ENCODE measurements at regions not wholly inside any gene's neighbourhood (a gene's known extent, or its start where the extent isn't known, plus 50 kb on each side); places are given as distances from the start of the nearest gene placed in this dataset.

DNA sequence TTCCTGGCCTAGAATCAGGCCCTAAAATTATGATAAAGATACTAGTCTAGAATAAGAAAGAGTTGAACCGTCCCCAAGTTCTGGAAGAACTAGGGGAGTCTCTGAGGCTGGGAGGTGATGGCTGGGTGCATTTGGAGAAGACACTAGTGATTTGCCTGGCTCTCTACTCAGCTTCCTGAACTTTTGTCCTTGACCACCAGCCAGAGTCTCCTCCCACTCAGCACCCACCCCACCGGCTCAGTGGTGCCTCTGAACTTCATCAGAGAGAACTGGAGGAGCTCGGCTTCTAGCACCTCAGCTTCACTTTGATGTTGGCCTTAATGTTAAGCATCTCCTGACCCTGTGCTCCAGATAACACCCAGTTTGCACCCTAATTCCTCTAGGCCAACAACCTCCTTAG lies 73.0 kb downstream of the PERP start:
- intact Hi-C loops (cut with micrococcal nuclease): no loop called here
- CTCF ChIA-PET: interaction anchor here (0.7 kb wide), 1 partner anchor 81 kb away, joined by 4 read pairs; no protein-coding TSS in a partner anchor
- no peak overlapping the region for H3K27ac Mint-ChIP-seq

DNA sequence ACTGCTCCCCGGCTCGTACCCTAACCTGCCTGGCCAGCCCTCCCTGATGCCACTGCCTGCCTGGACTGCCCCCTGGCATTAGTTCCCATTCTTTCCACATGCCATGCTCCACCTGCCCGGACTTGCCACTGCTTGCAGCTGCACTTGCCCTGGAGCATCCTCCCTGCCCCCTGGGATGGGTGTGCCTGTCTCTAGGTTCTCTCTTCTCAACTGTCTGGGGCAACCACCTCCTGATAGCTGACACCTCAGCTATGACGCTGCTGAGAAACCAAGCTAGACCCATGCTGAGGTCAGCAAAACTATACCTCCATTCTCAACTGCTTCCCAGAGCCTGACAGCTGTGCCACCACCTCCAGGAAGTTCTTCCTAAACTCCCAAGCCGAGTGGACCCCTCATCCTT lies 72.1 kb downstream of the PERP start:
- no peak overlapping the region for H3K27ac Mint-ChIP-seq
- intact Hi-C loops (cut with micrococcal nuclease): no loop called here
- DNase-seq: no peak
- ChIA-PET CTCF (no interaction called here), POLR2A (no interaction called here)
- H3K4me3 Mint-ChIP-seq: no peak overlapping the region
- H3K27me3 Mint-ChIP-seq: peaks cover 4% of the 10 kb centered on the region
- H3K9me3 Mint-ChIP-seq: no peaks in the 10 kb centered on the region
- no peaks in the 10 kb centered on the region for H3K36me3 Mint-ChIP-seq
- no peaks in the 10 kb centered on the region for H3K4me1 Mint-ChIP-seq (ENCODE audit: low read depth)

More for the DNA sequence above, 73.0 kb downstream of the PERP start:
- POLR2A ChIA-PET: no interaction called here
- H3K4me3 Mint-ChIP-seq: no peak overlapping the region
- H3K27me3 Mint-ChIP-seq: peaks cover 5% of the 10 kb centered on the region
- no peak for DNase-seq
- no peaks in the 10 kb centered on the region for H3K4me1 Mint-ChIP-seq (ENCODE audit: low read depth)
- no peaks in the 10 kb centered on the region for H3K36me3 Mint-ChIP-seq
- no peaks in the 10 kb centered on the region for H3K9me3 Mint-ChIP-seq

DNA sequence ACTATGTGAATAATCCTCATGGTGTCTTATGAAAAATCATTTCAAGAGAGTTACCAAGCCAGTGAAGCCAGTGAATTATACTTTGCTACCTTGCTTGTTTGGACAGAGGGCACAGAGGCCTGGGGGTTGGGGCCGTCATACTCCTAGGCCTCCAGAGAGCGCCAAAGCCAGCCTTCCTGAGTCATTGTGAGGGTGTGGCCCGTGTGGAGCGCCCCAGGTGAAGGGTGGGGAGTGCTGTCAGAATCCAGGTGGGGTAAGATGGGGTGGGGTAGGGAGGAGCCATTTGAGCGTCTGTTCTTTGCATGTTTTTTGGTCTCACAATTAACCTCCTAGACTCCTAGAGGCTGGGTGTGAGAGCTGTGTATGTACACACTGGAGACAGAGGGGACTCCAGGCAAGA lies 71.1 kb downstream of the PERP start:
- intact Hi-C loops (cut with micrococcal nuclease): no loop called here
- Mint-ChIP-seq H3K9me3 (no peaks in the 10 kb centered on the region), H3K36me3 (no peaks in the 10 kb centered on the region), H3K27me3 (peaks cover 6% of the 10 kb centered on the region), H3K27ac (no peak overlapping the region), H3K4me3 (no peak overlapping the region), H3K4me1 (ENCODE audit: low read depth) (no peaks in the 10 kb centered on the region)
- POLR2A ChIA-PET: no interaction called here
- CTCF ChIA-PET: no interaction called here
- no peak for DNase-seq

DNA sequence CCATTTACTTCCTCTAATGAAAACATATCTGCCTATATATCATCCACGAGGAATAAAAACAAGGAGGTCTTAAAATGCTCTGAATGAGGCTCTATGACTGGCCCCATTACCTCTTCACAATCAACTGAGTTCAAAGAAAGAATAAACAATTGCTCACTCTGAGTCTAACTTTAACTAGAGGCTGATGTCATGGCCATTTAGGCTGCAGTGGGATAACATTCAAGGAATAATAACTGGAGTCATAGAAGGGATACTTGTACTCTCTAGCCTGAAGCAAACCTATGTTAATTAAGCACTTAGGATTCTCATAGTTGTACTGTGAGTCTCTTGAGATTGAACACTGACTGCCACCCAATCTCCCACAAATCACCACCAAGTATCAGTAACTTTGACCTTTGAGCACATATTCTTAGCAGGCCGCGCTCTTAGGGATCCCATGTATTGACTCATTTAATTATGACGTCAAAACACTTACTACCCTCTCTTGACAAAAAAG lies 70.2 kb downstream of the PERP start:
- intact Hi-C loops (cut with micrococcal nuclease): no loop called here
- H3K36me3 Mint-ChIP-seq: no peaks in the 10 kb centered on the region
- ChIA-PET POLR2A (no interaction called here), CTCF (no interaction called here)
- no peaks in the 10 kb centered on the region for H3K9me3 Mint-ChIP-seq
- H3K4me3 Mint-ChIP-seq: no peak overlapping the region
- peaks cover 6% of the 10 kb centered on the region for H3K27me3 Mint-ChIP-seq
- H3K4me1 Mint-ChIP-seq (ENCODE audit: low read depth): no peaks in the 10 kb centered on the region
- H3K27ac Mint-ChIP-seq: no peak overlapping the region
- no peak for DNase-seq

DNA sequence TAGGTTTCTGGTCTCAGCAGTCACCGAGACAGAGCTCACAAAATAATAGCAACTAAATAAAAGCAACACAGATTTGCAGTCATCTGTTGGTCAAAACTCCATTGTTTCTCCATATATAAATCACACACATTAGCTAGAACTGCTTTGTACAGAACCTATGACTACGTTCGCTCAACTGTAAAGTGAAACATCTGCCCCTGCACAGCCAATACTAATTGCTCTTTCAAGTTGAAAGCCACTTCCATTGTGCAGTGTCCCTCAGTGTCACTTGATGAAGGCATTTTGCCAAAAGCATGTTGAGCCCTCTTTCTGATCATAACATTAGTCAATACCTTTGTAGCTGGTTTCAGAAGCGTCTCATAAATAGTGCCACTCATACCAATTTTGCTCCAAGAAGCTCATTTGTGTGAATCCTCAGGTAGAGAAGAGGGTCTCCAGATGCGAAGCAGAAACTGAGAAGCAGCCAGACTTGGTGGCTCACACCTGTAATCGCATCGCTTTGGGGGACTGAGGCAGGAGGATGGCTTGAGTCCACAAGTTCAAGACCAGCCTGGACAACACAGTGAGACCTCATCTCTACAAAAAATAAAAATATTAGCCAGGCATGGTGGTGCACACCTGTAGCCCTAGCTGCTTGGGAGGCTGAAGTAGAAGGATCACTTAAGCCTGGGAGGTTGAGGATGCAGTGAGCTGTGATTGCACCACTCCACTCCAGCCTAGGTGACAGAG lies 68.9 kb downstream of the PERP start:
- POLR2A ChIA-PET: no interaction called here
- Mint-ChIP-seq H3K36me3 (no peaks in the 10 kb centered on the region), H3K4me3 (no peak overlapping the region), H3K27ac (no peak overlapping the region), H3K27me3 (peaks cover 8% of the 10 kb centered on the region), H3K4me1 (ENCODE audit: low read depth) (no peaks in the 10 kb centered on the region), H3K9me3 (no peaks in the 10 kb centered on the region)
- DNase-seq: no peak
- intact Hi-C loops (cut with micrococcal nuclease): no loop called here
- CTCF ChIA-PET: interaction anchor here (1.0 to 1.2 kb wide), 2 partner anchors 36 to 78 kb away, joined by 3 to 5 read pairs; no protein-coding TSS in a partner anchor
